Mucosa of stomach (tissue), 1 donor: ENCODE measurements at regions not wholly inside any gene's neighbourhood (a gene's known extent, or its start where the extent isn't known, plus 50 kb on each side); places are given as distances from the start of the nearest gene placed in this dataset.
"Not testable (repeated sequence)": the region's sequence is repeated elsewhere in the genome, so short reads cannot be mapped to it uniquely, and the experiment has no call there.

Experiments
- H3K27me3 ChIP-seq: one replicate; pipeline ENCODE4 v1.7.0; 2013; ENCODE audit warnings: mild to moderate bottlenecking, low read length; ENCODE audit not compliant: control insufficient read depth, insufficient read depth
- H3K36me3 ChIP-seq: one replicate; pipeline ENCODE4 v1.7.0; 2013; ENCODE audit warnings: low read length; ENCODE audit not compliant: control insufficient read depth, insufficient read depth
- H3K4me1 ChIP-seq: one replicate; pipeline ENCODE4 v1.7.0; 2013; ENCODE audit warnings: mild to moderate bottlenecking, low read length; ENCODE audit not compliant: control insufficient read depth, insufficient read depth
- H3K4me3 ChIP-seq: one replicate; pipeline ENCODE4 v1.7.0; 2013; ENCODE audit warnings: low read length
- H3K9ac ChIP-seq: one replicate; pipeline ENCODE4 v1.7.0; 2013; ENCODE audit warnings: mild to moderate bottlenecking, low read length, moderate library complexity
- H3K9me3 ChIP-seq: one replicate; pipeline ENCODE4 v1.7.0; 2013; ENCODE audit warnings: mild to moderate bottlenecking, low read length, moderate library complexity; ENCODE audit not compliant: control insufficient read depth
- donor health status: Pancreatic carcinoma.

GRCh38 chr6:137545073-137545472, 50.9 kb upstream of the OLIG3 start:
- Histone ChIP-seq H3K36me3 (no peaks in the 10 kb centered on the region), H3K4me1 (no peaks in the 10 kb centered on the region), H3K9ac (no peak overlapping the region), H3K27me3 (no peaks in the 10 kb centered on the region), H3K4me3 (no peak overlapping the region), H3K9me3 (no peaks in the 10 kb centered on the region)

- Histone ChIP-seq H3K9me3 (no peaks in the 10 kb centered on the region), H3K27me3 (no peaks in the 10 kb centered on the region), H3K4me1 (no peaks in the 10 kb centered on the region), H3K4me3 (no peak overlapping the region), H3K9ac (no peak overlapping the region), H3K36me3 (no peaks in the 10 kb centered on the region)
Observed at GRCh38 chr6:137547186-137547585, 53.0 kb upstream of the OLIG3 start.

GRCh38 chr6:137547601-137548000, 53.4 kb upstream of the OLIG3 start:
- Histone ChIP-seq H3K36me3 (no peaks in the 10 kb centered on the region), H3K27me3 (no peaks in the 10 kb centered on the region), H3K9me3 (no peaks in the 10 kb centered on the region), H3K4me3 (no peak overlapping the region), H3K9ac (no peak overlapping the region), H3K4me1 (no peaks in the 10 kb centered on the region)

- no peaks in the 10 kb centered on the region for H3K9me3 ChIP-seq
- no peaks in the 10 kb centered on the region for H3K36me3 ChIP-seq
- no peaks in the 10 kb centered on the region for H3K4me1 ChIP-seq
- no peaks in the 10 kb centered on the region for H3K27me3 ChIP-seq
- H3K9ac ChIP-seq, result no peak overlapping the region
- no peak overlapping the region for H3K4me3 ChIP-seq
Observed at GRCh38 chr6:137549106-137549505, 54.9 kb upstream of the OLIG3 start.

GRCh38 chr6:137550535-137550934, 56.3 kb upstream of the OLIG3 start:
- Histone ChIP-seq H3K9me3 (no peaks in the 10 kb centered on the region), H3K9ac (no peak overlapping the region), H3K27me3 (no peaks in the 10 kb centered on the region), H3K4me3 (no peak overlapping the region), H3K36me3 (no peaks in the 10 kb centered on the region), H3K4me1 (no peaks in the 10 kb centered on the region)

- H3K4me3 ChIP-seq, result no peak overlapping the region
- no peaks in the 10 kb centered on the region for H3K4me1 ChIP-seq
- H3K27me3 ChIP-seq, result no peaks in the 10 kb centered on the region
- H3K9me3 ChIP-seq, result no peaks in the 10 kb centered on the region
- H3K9ac ChIP-seq, result no peak overlapping the region
- H3K36me3 ChIP-seq, result no peaks in the 10 kb centered on the region
Observed at GRCh38 chr6:137552146-137552545, 58.0 kb upstream of the OLIG3 start.

- Histone ChIP-seq H3K27me3 (no peaks in the 10 kb centered on the region), H3K4me3 (no peak overlapping the region), H3K36me3 (no peaks in the 10 kb centered on the region), H3K9ac (no peak overlapping the region), H3K9me3 (no peaks in the 10 kb centered on the region), H3K4me1 (no peaks in the 10 kb centered on the region)
Observed at GRCh38 chr6:137552809-137553208, 58.6 kb upstream of the OLIG3 start.

- H3K36me3 ChIP-seq, H3K4me3 ChIP-seq, H3K27me3 ChIP-seq, H3K9me3 ChIP-seq, H3K4me1 ChIP-seq, H3K9ac ChIP-seq: not testable (repeated sequence)
Observed at GRCh38 chr6:137559521-137560183, 65.5 kb upstream of the OLIG3 start.

- Histone ChIP-seq H3K4me3 (no peak overlapping the region), H3K27me3 (no peaks in the 10 kb centered on the region), H3K36me3 (no peaks in the 10 kb centered on the region), H3K9ac (no peak overlapping the region), H3K9me3 (no peaks in the 10 kb centered on the region), H3K4me1 (no peaks in the 10 kb centered on the region)
Observed at GRCh38 chr6:137560184-137560563, 66.0 kb upstream of the OLIG3 start.

GRCh38 chr6:137568067-137568466, 73.9 kb upstream of the OLIG3 start:
- H3K9ac ChIP-seq, result no peak overlapping the region
- H3K4me1 ChIP-seq, result no peaks in the 10 kb centered on the region

GRCh38 chr6:137570393-137570792, 76.2 kb upstream of the OLIG3 start:
- H3K27me3 ChIP-seq, result no peaks in the 10 kb centered on the region
- no peak overlapping the region for H3K9ac ChIP-seq
- no peaks in the 10 kb centered on the region for H3K36me3 ChIP-seq
- no peaks in the 10 kb centered on the region for H3K4me1 ChIP-seq
- H3K9me3 ChIP-seq, result no peaks in the 10 kb centered on the region
- no peak overlapping the region for H3K4me3 ChIP-seq

More at GRCh38 chr6:137568067-137568466, 73.9 kb upstream of the OLIG3 start:
- H3K36me3 ChIP-seq, result no peaks in the 10 kb centered on the region
- H3K4me3 ChIP-seq, result no peak overlapping the region
- H3K9me3 ChIP-seq, result no peaks in the 10 kb centered on the region
- no peaks in the 10 kb centered on the region for H3K27me3 ChIP-seq

GRCh38 chr6:137571854-137572253, 77.7 kb upstream of the OLIG3 start:
- H3K4me1 ChIP-seq, result no peaks in the 10 kb centered on the region
- H3K36me3 ChIP-seq, result no peaks in the 10 kb centered on the region
- no peaks in the 10 kb centered on the region for H3K27me3 ChIP-seq
- no peak overlapping the region for H3K9ac ChIP-seq
- H3K9me3 ChIP-seq, result no peaks in the 10 kb centered on the region
- H3K4me3 ChIP-seq, result no peak overlapping the region

GRCh38 chr6:137573739-137574138, 79.5 kb upstream of the OLIG3 start:
- Histone ChIP-seq H3K9me3 (no peaks in the 10 kb centered on the region), H3K27me3 (peaks cover 9% of the 10 kb centered on the region), H3K4me1 (no peaks in the 10 kb centered on the region), H3K36me3 (no peaks in the 10 kb centered on the region), H3K9ac (no peak overlapping the region), H3K4me3 (no peak overlapping the region)
